D341Med (cell line): ENCODE measurements at regions not wholly inside any gene's neighbourhood (a gene's known extent, or its start where the extent isn't known, plus 50 kb on each side); places are given as distances from the start of the nearest gene placed in this dataset.
A peak's percentile ranks its signal among the peaks of the same experiment; 100 is the strongest.

Experiments
- DNase-seq: peaks from one replicate; pipeline ENCODE4 v3.0.0; 2012; ENCODE audit warnings: low spot score

DNA sequence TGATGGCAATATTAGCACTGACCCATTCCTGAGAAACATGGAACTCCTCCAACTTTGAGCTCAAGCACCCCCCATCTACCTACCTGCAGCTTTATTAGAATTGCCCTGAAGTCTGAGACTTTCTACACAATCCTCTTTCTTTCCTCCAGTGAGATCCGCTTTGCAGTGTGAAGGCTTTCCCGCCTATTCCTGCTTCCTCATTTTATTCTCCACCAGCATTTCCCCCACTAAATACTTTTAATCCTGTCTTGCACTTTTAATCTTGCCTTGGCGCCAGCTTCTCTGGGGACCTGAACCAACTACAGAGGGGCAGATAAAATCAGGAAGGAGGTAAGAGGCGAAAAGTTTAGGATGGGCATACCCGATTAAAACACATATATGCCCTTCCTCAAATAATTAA, 178.1 kb upstream of the PRDM1 start:
- peak; percentile 47 for DNase-seq

DNA sequence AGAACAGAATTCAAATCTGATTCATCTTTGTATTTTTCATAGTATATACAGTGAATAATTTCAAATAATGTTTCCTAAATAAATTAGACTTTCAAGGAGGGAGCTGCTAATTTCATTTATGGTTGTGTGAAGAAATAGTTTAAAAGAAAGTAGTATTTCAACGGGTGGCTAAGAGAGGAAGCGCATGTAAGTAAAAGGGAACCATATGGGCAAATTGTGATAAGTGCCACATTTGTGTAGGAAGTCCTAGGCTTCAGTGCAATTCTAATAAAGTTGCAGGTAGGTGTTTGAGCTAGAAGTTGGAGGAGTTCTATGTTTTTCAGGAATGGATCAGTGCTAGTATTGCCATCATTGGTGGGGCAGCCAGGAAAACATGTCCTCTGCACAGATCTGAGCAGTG, 178.8 kb upstream of the PRDM1 start:
- no peak for DNase-seq

DNA sequence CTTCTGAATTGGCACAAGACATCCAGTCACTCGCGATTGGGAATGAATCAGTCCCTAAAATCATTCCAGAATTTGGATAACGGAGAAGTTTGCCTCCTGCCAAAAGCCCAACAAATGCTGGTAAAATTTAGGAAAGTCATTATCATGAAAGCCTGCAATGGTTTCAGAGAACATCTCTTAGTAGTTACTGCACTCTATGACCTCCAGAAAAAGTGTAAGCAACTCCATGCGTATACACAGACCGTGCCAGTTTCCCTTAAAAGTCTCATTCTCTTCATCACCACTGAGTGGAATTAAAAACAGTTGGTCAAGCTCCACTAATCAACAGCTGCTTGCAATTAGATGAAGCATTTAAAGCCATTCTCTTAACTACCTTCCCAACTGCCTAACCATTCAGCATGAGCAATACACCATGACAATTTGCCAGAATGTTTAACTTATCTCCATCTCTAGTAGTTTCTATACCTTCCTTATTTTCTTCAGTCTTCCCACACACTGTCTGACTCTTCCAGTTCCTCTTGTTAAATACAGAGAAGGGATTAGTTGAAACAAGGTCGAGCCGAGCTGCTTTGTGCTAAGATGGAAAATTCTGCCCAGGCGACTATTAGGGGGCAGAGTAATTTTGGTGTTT, 183.6 kb upstream of the PRDM1 start:
- DNase-seq = no peak

DNA sequence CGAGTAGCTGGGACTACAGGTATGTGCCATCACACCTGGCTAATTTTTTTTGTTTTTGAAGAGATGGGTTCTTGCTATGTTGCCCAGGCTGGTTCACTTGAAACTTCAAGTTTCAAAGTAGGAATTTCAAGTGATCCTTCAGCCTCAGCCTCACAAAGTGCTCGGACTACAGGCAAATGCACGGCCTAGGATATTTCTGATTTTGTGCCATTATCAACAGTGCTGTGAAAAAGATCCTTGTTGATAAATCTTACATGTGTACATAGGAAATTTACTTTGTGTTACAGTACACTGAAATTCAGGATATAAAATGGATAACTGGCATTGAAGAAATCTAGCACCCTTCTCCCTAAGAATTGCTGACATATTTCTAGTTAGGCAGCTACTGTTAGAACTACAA, 184.6 kb upstream of the PRDM1 start:
- no peak for DNase-seq

DNA sequence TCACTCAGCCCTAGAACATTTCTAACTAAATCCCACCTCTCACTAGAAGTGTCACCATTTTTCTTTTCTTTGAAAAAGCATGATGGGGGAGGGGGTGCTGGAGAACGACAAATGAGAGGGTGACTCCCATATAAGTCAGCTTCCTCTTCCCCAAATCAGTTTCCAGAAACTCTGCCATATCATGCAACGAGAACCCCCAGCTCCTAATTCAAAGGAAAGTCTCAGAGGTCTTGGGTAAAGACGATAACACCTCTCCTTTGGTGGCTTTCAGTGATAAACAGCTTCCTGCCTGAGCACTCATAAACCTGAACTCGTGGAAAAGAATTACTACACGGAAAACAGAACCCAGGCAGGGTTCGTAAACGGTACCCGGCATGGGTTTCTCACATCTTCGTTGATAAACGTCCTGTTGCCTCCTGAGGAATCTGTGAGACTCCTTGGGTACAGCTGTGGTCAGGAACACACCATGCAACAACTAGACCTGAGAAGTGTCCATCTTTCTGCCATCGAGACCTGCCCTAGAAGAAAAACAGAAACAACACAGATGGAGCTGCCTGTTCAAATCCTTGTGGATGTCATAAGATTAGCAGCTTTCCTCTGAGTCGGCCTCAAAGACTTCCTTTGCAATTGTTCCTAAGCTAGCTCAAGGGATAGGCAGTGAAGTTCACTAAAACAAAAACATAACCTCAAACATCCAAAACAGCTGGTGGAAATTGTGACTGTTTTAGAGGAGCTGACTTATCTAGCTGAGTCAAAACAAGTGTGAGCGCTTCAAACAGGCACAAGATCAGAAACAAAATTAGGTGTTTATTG, 185.8 kb upstream of the PRDM1 start:
- DNase-seq = no peak

DNA sequence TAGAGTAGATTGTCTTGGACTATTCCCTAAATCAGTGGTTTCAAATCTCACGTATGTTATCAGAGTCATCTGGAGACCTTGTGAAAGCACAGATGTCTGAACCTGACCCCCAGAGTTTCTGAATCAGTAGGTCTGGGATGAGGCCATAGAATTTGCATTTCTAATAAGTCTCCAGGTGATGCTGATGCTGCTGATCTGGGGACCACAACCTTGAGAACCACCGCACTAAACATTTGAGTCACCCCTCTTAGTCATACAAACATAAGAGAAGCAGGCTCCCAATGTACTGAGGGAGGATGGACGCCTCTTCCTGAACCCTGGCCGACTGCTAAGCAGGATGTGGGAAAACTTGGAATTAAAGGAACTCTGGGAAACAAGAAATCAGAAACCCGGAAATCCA, 187.8 kb upstream of the PRDM1 start:
- DNase-seq = no peak

DNA sequence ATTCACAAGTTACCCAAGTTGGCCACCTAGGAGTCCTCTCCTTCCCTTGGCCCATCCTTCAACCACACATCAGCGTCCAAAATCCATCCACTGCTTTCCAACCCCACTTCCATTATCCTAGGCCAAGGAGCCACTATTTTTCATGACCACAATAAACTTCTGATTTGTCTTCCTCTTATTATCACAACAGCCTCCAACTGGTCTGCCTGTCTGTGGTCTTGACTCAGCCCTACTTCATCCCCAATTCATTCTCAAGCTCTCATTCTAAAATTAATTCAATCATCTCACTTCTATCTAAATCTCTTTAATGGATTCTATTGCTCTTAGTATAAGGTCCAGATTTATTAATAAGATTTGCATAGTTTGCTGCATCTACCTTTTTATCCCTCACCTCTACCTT, 189.0 kb upstream of the PRDM1 start:
- DNase-seq = no peak

DNA sequence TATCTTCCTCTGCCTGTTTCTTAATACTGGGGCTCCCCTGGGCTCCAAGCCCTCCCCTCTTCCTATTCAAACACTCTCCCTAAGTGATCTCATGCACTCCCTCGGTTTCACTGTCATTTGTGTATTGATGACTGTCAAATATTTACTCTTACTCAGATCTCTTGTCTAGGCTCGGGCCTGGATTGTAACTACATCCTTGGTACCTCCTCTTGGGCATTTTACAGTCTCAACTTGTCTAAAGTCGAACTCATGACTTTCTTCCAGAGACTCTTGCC, 189.4 kb upstream of the PRDM1 start:
- no peak for DNase-seq

DNA sequence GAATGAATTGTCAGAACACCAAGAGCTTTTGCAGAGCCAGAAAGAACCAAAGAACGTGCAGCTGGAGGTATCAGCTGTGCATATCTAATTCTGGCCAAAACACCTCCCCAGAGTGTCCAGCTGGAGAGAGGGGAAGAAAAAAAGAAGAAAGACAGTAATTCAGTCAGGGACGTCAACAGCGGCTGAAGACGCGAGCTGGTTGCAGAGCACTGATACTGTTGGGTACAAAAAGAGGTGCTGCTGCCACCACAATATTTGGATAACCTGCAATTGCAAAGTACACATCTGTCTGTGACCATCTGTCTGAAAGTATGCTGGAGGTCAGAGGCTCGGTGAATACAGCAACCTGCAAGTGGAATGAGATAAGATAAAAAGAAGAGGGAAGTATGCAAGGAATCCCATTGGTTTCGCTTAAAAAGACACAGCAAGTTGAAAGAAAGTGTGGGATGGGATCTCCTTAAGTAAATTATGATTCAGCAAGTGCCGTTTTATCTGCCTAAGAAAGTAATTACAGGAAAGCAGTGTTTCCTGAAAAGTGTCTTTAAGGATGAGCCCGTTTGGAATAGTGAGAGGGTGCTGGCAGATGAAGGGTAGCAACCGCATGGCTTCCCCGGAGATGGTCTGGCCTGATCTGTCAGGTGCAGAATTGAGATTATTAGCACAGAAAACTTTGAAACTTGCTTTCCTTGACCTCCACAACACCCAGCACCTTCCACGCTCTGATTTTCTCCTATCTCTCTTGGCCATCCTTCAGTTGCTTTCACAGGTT, 189.9 kb upstream of the PRDM1 start:
- no peak for DNase-seq

DNA sequence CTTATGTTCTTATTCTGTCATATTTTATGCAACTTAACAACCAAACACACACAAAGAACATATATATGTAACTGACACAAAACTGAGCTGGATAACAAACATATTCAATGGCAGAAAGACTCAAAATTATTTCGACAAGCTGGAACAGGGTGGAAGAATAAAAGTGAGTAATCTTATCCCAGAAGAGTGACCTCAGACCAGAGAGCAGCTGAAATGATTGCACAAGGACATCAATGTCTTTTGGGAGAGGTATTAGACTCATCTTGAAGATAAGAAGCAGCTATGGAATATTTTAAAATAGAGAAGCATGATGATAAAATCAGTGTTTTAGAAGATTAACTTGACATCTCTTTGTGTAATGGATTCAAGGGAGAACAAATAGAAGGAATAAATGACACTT, 191.6 kb upstream of the PRDM1 start:
- DNase-seq = no peak

DNA sequence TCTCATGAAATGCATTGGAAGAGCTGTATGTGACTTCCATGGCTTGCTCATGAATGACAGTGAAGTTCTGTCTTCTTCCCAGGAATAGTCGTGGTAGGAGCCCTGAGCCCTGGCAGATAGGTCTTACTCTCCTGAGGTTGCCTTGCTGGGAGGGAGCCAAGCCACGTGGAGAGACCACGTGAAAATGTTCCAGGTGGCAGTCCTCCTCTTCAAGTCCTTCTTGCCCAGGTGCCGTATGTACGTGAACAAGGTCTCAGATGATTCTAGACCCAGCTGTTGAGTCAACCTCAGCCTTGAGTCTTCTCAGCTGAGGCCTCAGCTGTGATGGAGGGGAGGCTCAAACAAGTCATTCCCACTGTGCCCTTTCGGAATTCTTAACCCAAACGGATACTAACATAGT, 192.4 kb upstream of the PRDM1 start:
- DNase-seq = no peak

DNA sequence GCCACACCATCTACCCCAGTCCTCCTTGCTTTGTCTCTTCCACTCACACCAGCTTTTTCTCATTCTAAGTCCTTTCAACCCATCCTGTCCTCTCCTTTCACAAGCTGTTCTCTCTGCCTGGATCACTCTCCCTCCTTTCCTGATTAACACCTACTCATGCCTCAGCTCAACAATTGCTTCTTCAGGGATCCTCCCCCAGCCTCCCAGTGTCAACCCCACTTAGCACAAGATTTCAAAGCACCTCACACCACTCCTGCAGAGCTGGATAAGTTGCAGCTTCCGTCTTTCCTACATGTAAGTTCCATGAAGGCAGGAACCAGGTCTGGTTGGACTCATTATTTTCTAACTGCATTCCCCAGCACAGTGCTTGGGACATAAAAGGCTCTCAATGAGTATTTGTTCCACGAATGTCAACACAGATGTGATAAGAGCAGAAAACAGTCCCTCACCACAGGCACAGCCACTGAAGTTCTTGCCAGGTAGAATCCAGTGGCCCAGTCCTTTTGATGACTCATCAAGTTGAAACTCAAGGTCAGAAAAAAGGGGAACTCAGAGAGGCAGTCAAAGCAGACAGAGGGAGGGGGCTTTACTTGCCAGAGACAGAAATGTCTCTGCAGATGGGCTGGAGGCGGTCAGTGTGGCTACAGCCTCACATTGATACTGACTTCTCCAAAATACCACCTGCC, 193.4 kb upstream of the PRDM1 start:
- DNase-seq = no peak

DNA sequence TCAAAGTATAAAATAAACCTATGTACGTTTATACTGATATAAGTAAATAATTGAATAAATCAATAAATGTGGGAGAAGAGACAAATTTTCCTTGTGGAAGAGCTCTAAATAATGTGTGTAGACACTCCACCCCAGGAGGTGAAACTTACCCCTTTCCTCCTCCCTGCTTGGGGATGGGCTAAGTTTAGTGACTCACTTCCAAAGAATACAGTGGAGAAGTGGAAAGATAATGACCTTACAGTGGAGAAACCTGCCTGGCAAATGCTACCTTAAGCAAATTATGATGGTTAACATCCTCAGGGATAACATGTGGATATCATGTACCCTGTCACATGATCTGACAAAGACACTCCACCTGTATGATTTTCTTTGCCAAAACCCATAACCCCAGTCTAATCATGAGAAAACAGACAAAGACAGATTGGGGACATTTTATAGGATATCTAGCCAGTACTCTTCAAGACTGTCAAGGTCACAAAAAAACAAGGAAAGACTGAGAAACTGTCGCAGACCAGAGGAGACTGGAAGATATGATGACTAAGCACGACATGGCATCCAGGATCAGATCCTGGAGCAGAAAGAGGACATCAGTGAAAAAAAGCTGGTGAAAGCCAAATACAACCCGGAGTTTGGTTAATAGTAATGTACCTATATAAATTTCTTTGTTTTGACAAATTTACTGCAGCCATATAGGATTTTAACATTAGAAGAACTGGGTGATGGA, 195.5 kb upstream of the PRDM1 start:
- no peak for DNase-seq

DNA sequence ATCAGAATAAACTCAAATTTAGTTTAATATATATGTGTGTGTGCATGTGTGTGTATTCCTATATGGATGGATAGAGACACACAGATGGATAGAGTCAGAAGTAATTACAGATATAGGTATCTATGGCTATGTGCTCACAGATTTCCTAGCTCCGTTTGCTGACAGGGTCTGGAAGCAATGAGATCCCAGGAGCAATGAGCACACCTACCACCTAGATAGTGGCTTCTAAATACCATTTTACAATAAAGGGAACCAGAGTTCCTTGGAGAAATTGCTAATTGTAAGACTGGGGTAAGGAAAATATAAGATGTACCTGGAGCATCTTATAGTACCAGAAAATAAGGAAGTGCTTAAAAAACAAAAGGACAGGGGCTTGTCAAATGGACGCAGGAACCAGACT, 196.2 kb upstream of the PRDM1 start:
- DNase-seq = no peak

DNA sequence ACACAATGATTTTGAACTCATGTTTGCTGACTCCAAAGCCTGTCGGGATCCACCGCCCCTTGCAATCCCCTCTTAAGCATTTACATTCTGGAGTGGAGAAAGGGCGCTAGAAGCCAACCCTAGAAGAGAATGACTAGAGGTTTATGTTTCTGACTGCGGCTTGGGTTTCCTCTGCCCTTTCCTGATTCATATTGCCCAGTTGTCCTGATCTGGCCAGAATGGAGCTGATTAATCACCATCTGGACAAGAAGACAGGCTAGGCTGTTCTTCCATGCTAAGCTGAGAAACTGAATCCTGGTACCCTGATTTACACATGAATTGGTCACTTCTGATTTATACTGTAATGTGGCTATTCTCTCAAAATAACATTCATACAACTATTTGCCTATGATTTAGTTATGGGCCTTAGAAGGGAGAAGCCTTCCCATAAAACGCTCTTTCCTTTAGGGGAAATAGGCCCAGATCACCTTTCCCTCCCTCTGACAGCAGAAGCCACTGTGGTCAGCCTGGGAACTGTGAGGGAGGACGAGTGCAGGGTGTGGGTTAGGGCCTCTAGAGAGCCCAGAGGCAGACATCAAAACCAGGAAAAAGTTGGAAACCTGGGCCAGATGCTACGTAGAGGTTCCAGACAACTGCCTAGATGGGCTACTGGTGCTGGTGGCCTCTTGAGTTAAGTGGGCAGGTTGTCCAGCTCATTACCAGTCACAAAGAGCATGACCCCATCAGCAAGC, 199.2 kb upstream of the PRDM1 start:
- no peak for DNase-seq

DNA sequence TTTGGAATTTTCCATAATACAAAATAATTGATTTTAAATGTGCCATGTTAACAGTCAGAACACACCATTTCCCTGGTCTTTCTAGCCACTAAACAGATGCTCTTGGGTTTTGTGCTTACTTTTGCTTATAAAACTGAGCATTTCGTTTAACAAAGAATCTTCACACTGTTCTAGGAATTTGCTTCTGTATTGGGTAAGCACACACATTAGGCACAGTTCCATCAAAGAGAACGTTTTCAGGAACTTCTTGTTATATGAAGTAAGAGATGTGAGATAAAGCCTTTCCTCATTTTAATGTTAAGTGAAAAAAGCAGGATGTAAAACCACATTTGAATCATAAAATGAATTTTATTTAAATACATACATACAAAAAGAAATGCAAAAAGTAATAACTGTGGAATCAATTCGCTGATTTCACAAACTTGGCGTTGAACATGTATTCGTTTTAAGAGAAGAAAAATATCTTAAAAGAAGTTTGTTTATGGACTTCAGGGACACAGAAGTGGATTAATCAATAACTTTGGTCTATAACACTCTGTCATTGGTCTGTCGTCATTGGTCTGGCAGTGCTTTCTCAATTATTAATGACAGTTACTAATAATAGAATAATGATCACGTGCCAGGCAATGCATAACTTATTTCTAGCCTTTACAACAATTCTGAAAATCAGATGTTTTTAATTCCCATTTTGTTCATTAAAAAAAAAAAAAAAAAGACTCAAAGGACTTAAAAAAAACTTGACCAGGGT, 199.9 kb upstream of the PRDM1 start:
- no peak for DNase-seq

DNA sequence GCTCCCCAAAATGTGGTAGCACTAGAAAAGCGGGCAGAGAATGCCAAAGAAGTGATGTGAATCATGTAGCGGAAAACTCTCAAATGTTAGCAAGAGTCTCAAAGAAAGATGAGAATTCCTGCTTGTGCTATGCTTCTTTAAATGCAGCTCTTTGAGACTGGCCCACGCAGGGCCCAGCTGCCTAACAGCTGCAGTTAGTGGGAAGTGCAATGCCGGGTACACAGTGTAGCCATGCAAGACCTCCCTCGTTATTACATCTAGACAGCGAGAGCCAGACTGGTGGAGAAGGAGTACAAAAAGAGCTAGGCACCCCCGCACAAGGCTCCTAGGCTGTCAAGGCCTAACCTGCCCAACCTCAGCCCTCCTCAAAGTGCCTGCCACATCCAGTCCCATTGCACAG, 201.7 kb upstream of the PRDM1 start:
- no peak for DNase-seq

DNA sequence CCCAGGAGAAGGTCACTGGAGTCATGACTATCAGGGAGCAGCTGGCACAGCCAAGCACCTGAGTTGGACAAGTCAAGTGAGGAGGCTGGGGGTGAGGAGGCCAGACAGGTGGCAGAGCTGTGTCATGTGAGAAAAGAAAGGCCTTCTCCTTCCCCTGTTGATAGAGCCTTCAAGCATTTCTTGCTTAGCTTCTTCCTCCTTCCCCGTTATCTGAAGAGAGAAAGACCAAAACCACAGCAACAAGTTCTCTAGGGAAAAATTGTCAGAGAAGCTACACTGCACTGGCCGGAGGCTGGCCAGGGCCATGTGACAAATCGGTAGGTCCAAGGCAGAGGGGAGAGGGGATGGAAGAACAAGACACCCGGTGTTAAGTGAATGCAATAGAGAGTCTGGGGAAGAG, 202.1 kb upstream of the PRDM1 start:
- DNase-seq = no peak

DNA sequence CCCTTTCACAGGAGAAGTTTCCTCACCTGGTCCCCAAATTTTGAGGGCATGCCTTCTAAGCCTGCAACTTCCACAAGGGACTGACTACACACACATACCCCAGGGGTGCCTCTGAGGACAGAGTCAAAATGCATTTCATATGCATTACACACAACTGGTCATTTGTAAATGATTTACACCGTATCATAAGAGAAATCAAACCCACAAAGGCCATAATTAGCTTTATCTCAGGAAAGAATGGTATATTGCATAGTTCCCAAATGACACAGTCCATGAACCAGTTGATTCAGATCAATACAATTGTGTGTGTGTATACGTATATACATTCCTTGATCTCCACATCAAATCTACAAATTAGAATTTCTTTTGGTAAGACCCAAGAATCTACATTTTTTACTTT, 203.3 kb upstream of the PRDM1 start:
- no peak for DNase-seq

DNA sequence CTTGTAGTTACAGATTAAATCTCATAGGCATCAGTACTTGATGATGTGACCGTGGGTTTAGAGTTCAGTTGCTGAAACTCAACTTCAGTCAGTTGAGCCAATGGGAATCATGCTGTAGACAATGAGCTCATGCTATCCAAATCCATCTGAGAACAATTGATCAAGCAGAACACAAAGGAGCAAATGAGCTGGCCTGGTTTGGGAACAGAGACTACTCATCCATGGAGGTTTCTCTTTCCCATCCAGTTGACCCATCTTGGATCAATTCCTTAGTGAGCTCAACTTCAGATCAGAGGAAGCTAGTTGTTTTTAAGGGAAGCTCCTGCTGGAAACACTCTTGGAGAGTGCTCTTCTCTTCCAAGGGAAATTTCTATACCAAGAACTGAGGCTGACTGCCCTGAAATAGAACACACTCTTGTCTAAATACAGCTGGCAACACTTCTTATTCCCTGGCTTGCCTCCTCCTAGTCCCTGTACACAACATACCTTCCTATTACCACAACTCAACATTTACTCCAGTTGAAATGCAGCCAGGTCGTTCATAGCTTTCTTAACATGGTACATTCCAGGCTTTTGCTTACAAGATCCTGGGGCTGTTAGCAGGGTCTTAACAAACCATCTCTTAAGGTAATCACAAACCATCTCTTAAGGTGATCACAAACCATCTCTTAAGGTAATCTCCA, 203.9 kb upstream of the PRDM1 start:
- DNase-seq = no peak
